Lower lobe of right lung (tissue), 2 donors: ENCODE measurements at regions not wholly inside any gene's neighbourhood (a gene's known extent, or its start where the extent isn't known, plus 50 kb on each side); places are given as distances from the start of the nearest gene placed in this dataset.

ENCODE experiments used
- ATAC-seq, 2 donors: fragments of 200-7000 bp; cut with Tn5 transposase; one replicate each; pipeline ENCODE4 v1.9.1; 2020 to 2022; ENCODE audit warnings: mild to moderate bottlenecking in 2 of 2, moderate library complexity in 2 of 2
- DNase-seq: peaks from one replicate; pipeline ENCODE4 v3.0.0-alpha.2; 2020
- H3K27ac ChIP-seq: fragments of 200-600 bp; one replicate; pipeline ENCODE4 v1.8.0; 2022
- H3K27me3 ChIP-seq: fragments of 200-600 bp; one replicate; pipeline ENCODE4 v1.8.0; 2022; ENCODE audit warnings: low read depth
- H3K36me3 ChIP-seq: fragments of 200-600 bp; one replicate; pipeline ENCODE4 v1.8.0; 2022; ENCODE audit warnings: mild to moderate bottlenecking
- H3K4me1 ChIP-seq: fragments of 200-600 bp; one replicate; pipeline ENCODE4 v1.8.0; 2022
- H3K4me3 ChIP-seq: fragments of 200-600 bp; one replicate; pipeline ENCODE4 v1.8.0; 2022; ENCODE audit warnings: mild to moderate bottlenecking
- H3K9me3 ChIP-seq: fragments of 200-600 bp; one replicate; pipeline ENCODE4 v1.8.0; 2022
- intact Hi-C: fragments of 100-400 bp; cut with DNase I; formaldehyde crosslinking; loops from one replicate; pipeline ENCODE4 v1.11.0; 2022
- TF ChIP-seq, protein P1 (sequence below): fragments of 200-600 bp; IDR thresholded peaks from one replicate; pipeline ENCODE4 v1.8.0; 2022; ENCODE audit warnings: antibody characterized with exemption, mild to moderate bottlenecking
- donor health status: DM: no; HTN: yes; CAD: no; lungs with severe emphysema.

DNA sequence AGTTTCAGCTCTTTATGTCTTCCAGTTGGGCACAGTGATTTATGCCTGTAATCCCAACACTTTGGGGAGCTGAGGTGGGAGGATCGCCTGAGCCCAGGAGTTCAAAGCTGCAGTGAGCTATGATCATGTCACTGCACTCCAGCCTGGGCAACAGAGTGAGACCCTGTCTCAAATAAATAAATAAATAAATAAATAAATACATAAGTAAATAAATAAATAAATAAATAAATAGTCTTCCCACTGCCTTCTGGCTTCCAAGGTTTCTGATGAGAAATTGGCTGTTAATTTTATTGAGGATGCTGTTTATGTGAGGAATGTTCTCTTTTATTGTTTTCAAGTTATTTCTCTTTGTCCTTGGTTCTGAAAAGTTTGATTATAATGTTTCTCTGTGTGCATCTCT, 1507.6 kb upstream of the GOT2 start:
- no peaks in the 10 kb centered on the region for H3K36me3 ChIP-seq
- TF ChIP-seq, protein P1, sequence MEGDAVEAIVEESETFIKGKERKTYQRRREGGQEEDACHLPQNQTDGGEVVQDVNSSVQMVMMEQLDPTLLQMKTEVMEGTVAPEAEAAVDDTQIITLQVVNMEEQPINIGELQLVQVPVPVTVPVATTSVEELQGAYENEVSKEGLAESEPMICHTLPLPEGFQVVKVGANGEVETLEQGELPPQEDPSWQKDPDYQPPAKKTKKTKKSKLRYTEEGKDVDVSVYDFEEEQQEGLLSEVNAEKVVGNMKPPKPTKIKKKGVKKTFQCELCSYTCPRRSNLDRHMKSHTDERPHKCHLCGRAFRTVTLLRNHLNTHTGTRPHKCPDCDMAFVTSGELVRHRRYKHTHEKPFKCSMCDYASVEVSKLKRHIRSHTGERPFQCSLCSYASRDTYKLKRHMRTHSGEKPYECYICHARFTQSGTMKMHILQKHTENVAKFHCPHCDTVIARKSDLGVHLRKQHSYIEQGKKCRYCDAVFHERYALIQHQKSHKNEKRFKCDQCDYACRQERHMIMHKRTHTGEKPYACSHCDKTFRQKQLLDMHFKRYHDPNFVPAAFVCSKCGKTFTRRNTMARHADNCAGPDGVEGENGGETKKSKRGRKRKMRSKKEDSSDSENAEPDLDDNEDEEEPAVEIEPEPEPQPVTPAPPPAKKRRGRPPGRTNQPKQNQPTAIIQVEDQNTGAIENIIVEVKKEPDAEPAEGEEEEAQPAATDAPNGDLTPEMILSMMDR = no peak
- intact Hi-C loops = no loop called here

DNA sequence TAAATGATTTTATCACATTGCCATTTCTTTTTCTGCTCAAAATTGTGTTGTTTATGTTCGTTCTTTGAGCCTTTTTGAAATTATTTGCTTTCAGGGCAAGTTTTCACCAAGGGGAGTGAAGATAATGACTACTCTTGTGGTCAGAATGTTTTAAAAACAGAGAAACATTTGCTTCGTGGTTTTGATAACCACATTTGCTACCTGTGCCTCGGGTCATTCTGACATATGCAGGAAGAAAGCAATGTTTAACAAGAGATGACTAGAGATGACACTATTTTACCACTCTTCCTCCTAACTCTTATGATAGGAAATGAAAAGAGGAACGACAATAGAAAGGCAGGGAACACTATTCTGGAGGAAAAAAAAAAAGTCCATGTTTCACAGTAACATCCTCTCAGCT, 1496.5 kb upstream of the GOT2 start:
- intact Hi-C loops = no loop called here
- ATAC-seq (no peak), DNase-seq (no peak)
- H3K4me1 ChIP-seq = no peaks in the 10 kb centered on the region
- H3K4me3 ChIP-seq = no peak overlapping the region
- H3K9me3 ChIP-seq = no peaks in the 10 kb centered on the region
- TF ChIP-seq, protein P1 = no peak
- H3K36me3 ChIP-seq = no peaks in the 10 kb centered on the region
- no peaks in the 10 kb centered on the region for H3K27me3 ChIP-seq
- H3K27ac ChIP-seq = no peak overlapping the region

More for the DNA sequence above, 1507.6 kb upstream of the GOT2 start:
- ATAC-seq = no peak
- H3K27ac ChIP-seq = no peak overlapping the region
- no peak for DNase-seq
- no peaks in the 10 kb centered on the region for H3K27me3 ChIP-seq
- H3K9me3 ChIP-seq = no peaks in the 10 kb centered on the region
- H3K4me1 ChIP-seq = no peaks in the 10 kb centered on the region
- no peak overlapping the region for H3K4me3 ChIP-seq

DNA sequence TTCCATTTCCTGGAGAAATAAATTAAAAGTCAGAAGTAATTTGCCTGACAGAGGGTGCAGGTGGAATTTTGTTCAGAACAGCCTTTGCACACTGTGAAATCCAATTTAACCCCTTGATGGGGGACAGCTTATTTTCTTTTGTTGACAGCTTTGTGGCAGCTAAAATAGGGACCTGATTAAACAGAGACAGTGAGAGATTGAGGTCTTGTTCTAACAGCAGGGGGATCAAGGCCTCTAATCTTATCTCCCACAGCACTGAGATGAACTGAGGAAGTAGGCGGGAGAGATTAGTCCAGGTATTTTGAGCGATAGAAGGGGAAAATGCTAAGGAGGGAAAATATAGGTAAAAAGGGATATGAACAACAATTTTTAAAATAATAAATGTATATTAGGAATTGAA, 1491.4 kb upstream of the GOT2 start:
- no peaks in the 10 kb centered on the region for H3K36me3 ChIP-seq
- no peaks in the 10 kb centered on the region for H3K4me1 ChIP-seq
- no peak for DNase-seq
- intact Hi-C loops = no loop called here
- peaks cover 10% of the 10 kb centered on the region for H3K9me3 ChIP-seq
- H3K27me3 ChIP-seq = no peaks in the 10 kb centered on the region
- H3K27ac ChIP-seq = no peak overlapping the region
- no peak overlapping the region for H3K4me3 ChIP-seq
- TF ChIP-seq, protein P1 = no peak
- ATAC-seq = no peak

DNA sequence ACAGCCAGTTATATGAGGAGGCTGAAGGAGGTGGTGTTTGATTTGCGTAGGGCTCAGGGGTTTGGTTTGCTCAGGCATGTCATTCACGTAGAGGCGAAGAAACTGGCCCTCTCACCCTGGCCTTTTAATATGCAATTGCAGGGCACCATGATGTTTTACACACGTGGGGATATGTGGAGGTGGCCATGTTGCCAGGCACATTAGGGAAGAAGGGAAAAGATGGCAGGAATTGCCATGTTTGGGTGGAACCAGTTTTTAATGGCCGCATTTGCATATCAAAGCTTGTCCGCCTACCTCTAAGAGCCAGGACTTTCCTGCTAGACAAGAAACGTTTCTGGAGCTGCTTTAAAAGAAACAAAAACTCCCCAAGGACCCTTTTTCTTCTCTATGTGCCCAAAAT, 1483.7 kb upstream of the GOT2 start:
- DNase-seq = no peak

DNA sequence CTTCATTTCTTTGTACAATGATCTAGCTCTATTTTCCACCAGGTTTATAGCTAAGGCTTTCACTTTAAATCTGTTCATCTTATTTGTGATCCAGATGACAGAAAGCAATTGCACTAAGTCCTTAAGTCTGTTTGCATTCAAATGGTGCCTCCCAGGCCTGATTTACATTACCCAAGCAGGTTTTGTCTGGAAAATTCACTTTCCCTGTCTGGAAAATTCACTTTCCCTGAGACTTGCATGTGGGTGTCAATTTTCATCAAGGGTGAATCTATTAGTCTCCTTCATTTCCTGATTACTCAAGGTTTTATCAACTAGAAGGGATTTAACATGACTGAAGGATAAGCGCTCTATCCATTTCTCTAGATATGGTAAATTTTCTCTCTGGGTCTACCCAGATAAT, 1480.2 kb upstream of the GOT2 start:
- TF ChIP-seq, protein P1 = no peak
- Histone ChIP-seq H3K27me3 (no peaks in the 10 kb centered on the region), H3K36me3 (no peaks in the 10 kb centered on the region)

More for the DNA sequence above, 1483.7 kb upstream of the GOT2 start:
- Histone ChIP-seq H3K27ac (no peak overlapping the region), H3K27me3 (no peaks in the 10 kb centered on the region), H3K4me1 (no peaks in the 10 kb centered on the region), H3K4me3 (no peak overlapping the region), H3K9me3 (peaks cover 14% of the 10 kb centered on the region), H3K36me3 (no peaks in the 10 kb centered on the region)
- intact Hi-C loops = no loop called here
- ATAC-seq = no peak
- TF ChIP-seq, protein P1 = no peak

DNA sequence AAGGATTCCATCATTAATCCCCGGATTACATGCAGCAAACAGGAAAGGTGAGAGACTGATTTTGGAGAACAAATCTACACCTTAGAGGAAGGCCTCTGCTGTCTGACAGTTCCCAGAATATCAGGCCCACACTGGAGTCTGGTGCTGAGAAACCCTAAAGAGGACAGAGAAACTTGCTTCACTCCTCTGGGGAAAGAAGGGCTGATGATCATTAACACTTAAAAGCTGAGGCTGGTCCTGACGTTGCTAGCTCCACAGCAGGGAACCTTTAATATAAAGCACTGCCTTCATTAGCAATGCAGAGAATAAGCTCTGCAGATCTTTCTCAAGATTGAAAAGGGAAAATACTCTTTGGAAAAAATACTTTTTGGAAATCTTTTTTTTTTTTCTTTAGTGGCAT, 1472.4 kb upstream of the GOT2 start:
- TF ChIP-seq, protein P1 = no peak
- Histone ChIP-seq H3K27ac (no peak overlapping the region), H3K4me3 (no peak overlapping the region), H3K36me3 (no peaks in the 10 kb centered on the region), H3K9me3 (no peaks in the 10 kb centered on the region), H3K4me1 (no peaks in the 10 kb centered on the region), H3K27me3 (no peaks in the 10 kb centered on the region)
- intact Hi-C loops = no loop called here
- DNase-seq = no peak
- no peak for ATAC-seq

More for the DNA sequence above, 1480.2 kb upstream of the GOT2 start:
- ATAC-seq = no peak
- intact Hi-C loops = no loop called here
- H3K4me1 ChIP-seq = no peaks in the 10 kb centered on the region
- no peak overlapping the region for H3K27ac ChIP-seq
- no peak overlapping the region for H3K4me3 ChIP-seq
- no peak for DNase-seq
- no peaks in the 10 kb centered on the region for H3K9me3 ChIP-seq
